Keratinocyte (primary cell): ENCODE measurements at regions not wholly inside any gene's neighbourhood (a gene's known extent, or its start where the extent isn't known, plus 50 kb on each side); places are given as distances from the start of the nearest gene placed in this dataset.

ENCODE experiments used
- DNase-seq: peaks from one replicate; pipeline ENCODE4 v3.0.0-alpha.2; 2011; ENCODE audit warnings: low read depth, missing footprints, low spot score
- FAIRE-seq: peaks from 2 replicates; lab custom pipeline; 2011; peaks lifted over from hg19 to GRCh38; lab: Jason Lieb, UNC
- H2AFZ ChIP-seq: 2 replicates; pipeline ENCODE4 v1.6.0; 2012; ENCODE audit warnings: low read length, control low read depth, inconsistent platforms; ENCODE audit not compliant: control insufficient read depth
- H3K27ac ChIP-seq: 2 replicates; pipeline ENCODE4 v1.5.1; 2011; ENCODE audit warnings: low read length; ENCODE audit not compliant: control insufficient read depth, insufficient read depth
- H3K27me3 ChIP-seq: 3 replicates; pipeline ENCODE4 v1.6.0; 2011; ENCODE audit warnings: low read length; ENCODE audit not compliant: control insufficient read depth, insufficient read depth; ENCODE audit errors: extremely low read depth
- H3K36me3 ChIP-seq, 2 experiments: 2 replicates in 1 of 2; 3 replicates in 1 of 2; pipeline ENCODE4 v1.5.1; 2011; ENCODE audit warnings: low read length in 2 of 2, mild to moderate bottlenecking in 1 of 2; ENCODE audit not compliant: control insufficient read depth in 2 of 2, insufficient read depth in 2 of 2; ENCODE audit errors: extremely low read depth in 1 of 2
- H3K4me1 ChIP-seq: 3 replicates; pipeline ENCODE4 v1.5.1; 2011; ENCODE audit warnings: low read length; ENCODE audit not compliant: control insufficient read depth, insufficient read depth; ENCODE audit errors: extremely low read depth
- H3K4me2 ChIP-seq: 3 replicates; pipeline ENCODE4 v1.6.0; 2011; ENCODE audit warnings: low read depth, low read length; ENCODE audit not compliant: control insufficient read depth, insufficient read depth; ENCODE audit errors: extremely low read depth
- H3K4me3 ChIP-seq, 3 experiments: fragments of 200-600 bp in 1 of 3; sonication (generic) in 1 of 3; 2 replicates in 2 of 3; 3 replicates in 1 of 3; pipeline ENCODE4 v1.5.1; 2011 to 2016; ENCODE audit warnings: low read length in 3 of 3, mild to moderate bottlenecking in 3 of 3, control low read depth in 2 of 3, inconsistent platforms in 1 of 3, low read depth in 1 of 3, mixed read lengths in 1 of 3, mixed run types in 1 of 3, moderate library complexity in 1 of 3; ENCODE audit not compliant: control insufficient read depth in 2 of 3, insufficient read depth in 2 of 3; ENCODE audit errors: extremely low read depth in 1 of 3
- H3K79me2 ChIP-seq: 2 replicates; pipeline ENCODE4 v1.6.0; 2012; ENCODE audit warnings: low read length; ENCODE audit not compliant: control insufficient read depth, insufficient read depth
- H3K9ac ChIP-seq: 3 replicates; pipeline ENCODE4 v1.6.0; 2011; ENCODE audit warnings: low read length; ENCODE audit not compliant: control insufficient read depth, insufficient read depth; ENCODE audit errors: extremely low read depth
- H3K9me1 ChIP-seq: 3 replicates; pipeline ENCODE4 v1.6.0; 2011; ENCODE audit warnings: low read length; ENCODE audit not compliant: control insufficient read depth, insufficient read depth; ENCODE audit errors: extremely low read depth
- H3K9me3 ChIP-seq: 2 replicates; pipeline ENCODE4 v1.5.1; 2012; ENCODE audit warnings: low read depth, low read length; ENCODE audit not compliant: control insufficient read depth
- H4K20me1 ChIP-seq: 3 replicates; pipeline ENCODE4 v1.6.0; 2011; ENCODE audit warnings: low read length; ENCODE audit not compliant: control insufficient read depth, insufficient read depth; ENCODE audit errors: extremely low read depth
- EZH2 ChIP-seq: IDR thresholded peaks from one replicate; pipeline ENCODE4 v1.6.1; 2012; ENCODE audit warnings: inconsistent platforms, mild to moderate bottlenecking, low read length, moderate library complexity
- dilution Hi-C: fragments of 300-500 bp; cut with MboI; formaldehyde crosslinking; loops from one replicate; pipeline ENCODE4 v1.7.0; 2020; ENCODE audit warnings: low sequenced_read_pairs; ENCODE audit not compliant: extremely low pct_ligation_motif_present
- TF ChIP-seq, protein P1 (sequence below), 3 experiments: IDR thresholded peaks in 1 of 3; conservative IDR thresholded peaks in 1 of 3; optimal IDR thresholded peaks in 1 of 3; 2 replicates in 2 of 3; 3 replicates in 1 of 3; pipeline versions ENCODE3 to v1.5.1; 2011; ENCODE audit warnings: low read length in 3 of 3, mild to moderate bottlenecking in 3 of 3, moderate library complexity in 2 of 3, control low read depth in 1 of 3, inconsistent platforms in 1 of 3; ENCODE audit not compliant: insufficient read depth in 2 of 3; ENCODE audit errors: extremely low read depth in 1 of 3

DNA sequence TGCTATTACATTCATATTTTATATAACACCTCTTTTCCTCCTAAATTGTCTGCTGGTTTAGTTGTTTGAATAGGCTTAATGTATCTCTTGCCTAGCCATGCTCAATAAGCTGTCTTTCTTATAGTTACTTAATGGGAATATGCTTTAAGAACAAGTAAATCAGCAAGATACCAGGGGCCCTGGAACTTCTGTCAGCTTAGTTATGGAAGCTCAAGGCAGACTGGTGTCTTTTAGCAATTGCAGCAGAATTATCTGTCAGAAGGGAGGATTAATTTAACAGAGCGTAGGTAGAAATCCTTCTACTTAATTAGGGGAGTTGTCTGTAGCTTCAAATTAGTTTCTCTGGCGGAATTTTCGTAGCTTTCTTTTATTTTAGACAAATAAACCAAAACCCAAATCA lies 94.9 kb downstream of the C11orf91 start:
- no peaks in the 10 kb centered on the region for H3K36me3 ChIP-seq
- H3K9ac ChIP-seq = no peak overlapping the region
- no peak for FAIRE-seq
- H4K20me1 ChIP-seq = no peaks in the 10 kb centered on the region
- no peak for DNase-seq
- H2AFZ ChIP-seq = no peak overlapping the region
- H3K4me3 ChIP-seq = no peak overlapping the region
- no peak overlapping the region for H3K27ac ChIP-seq
- no peaks in the 10 kb centered on the region for H3K9me1 ChIP-seq
- no peaks in the 10 kb centered on the region for H3K79me2 ChIP-seq
- no peak overlapping the region for H3K4me2 ChIP-seq
- H3K9me3 ChIP-seq = no peaks in the 10 kb centered on the region
- dilution Hi-C loops = no loop called here
- H3K4me1 ChIP-seq = peaks cover 7% of the 10 kb centered on the region
- no peaks in the 10 kb centered on the region for H3K27me3 ChIP-seq
- TF ChIP-seq EZH2 = no peak
- TF ChIP-seq, protein P1, sequence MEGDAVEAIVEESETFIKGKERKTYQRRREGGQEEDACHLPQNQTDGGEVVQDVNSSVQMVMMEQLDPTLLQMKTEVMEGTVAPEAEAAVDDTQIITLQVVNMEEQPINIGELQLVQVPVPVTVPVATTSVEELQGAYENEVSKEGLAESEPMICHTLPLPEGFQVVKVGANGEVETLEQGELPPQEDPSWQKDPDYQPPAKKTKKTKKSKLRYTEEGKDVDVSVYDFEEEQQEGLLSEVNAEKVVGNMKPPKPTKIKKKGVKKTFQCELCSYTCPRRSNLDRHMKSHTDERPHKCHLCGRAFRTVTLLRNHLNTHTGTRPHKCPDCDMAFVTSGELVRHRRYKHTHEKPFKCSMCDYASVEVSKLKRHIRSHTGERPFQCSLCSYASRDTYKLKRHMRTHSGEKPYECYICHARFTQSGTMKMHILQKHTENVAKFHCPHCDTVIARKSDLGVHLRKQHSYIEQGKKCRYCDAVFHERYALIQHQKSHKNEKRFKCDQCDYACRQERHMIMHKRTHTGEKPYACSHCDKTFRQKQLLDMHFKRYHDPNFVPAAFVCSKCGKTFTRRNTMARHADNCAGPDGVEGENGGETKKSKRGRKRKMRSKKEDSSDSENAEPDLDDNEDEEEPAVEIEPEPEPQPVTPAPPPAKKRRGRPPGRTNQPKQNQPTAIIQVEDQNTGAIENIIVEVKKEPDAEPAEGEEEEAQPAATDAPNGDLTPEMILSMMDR (optimal IDR thresholded peaks at IDR 0.05 in 1 of 3, IDR thresholded peaks at IDR 0.05 in 1 of 3, conservative IDR thresholded peaks at IDR 0.05 in 1 of 3; ENCODE audit: extremely low read depth in 1 of 3, insufficient read depth in 2 of 3, low read length in 3 of 3) = no peak

DNA sequence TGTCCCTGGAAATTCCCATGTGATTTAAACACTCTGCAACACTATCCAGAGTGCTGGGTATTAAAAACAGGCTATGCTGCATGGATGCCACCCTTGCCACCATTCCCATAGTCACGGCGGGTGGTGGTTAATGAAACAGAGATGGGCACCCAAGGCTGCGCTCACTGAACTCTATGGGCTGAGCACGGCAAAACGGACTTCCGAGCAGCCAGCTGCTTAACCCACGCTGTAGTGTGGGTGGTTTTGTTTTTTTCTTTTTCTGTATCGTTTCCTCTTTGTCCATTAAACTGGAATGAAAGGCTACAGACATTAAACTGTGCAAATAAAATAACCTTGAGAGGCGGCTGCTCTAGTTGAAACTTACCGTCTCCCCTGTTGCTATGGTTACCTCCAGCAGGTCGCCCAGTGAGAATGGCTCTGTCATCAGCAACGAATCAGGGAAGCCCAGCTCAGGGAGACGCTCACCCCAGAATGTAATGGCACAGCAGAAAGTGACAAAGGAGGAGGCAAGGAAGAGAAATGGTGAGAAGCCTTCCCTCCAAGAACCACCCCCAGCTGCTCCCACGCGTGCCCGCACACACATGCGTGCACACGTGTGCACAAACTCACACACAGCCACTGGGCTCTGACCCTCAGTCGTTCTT lies 102.1 kb downstream of the C11orf91 start:
- H3K9me3 ChIP-seq = no peaks in the 10 kb centered on the region
- TF ChIP-seq, protein P1 (optimal IDR thresholded peaks at IDR 0.05 in 1 of 3, IDR thresholded peaks at IDR 0.05 in 1 of 3, conservative IDR thresholded peaks at IDR 0.05 in 1 of 3; ENCODE audit: extremely low read depth in 1 of 3, insufficient read depth in 2 of 3, low read length in 3 of 3) = no peak
- TF ChIP-seq EZH2 = no peak
- dilution Hi-C loops = no loop called here
- no peak overlapping the region for H3K4me2 ChIP-seq
- no peaks in the 10 kb centered on the region for H3K79me2 ChIP-seq
- no peak overlapping the region for H3K4me3 ChIP-seq
- DNase-seq (no peak), FAIRE-seq (no peak)
- no peaks in the 10 kb centered on the region for H3K9me1 ChIP-seq
- no peaks in the 10 kb centered on the region for H3K36me3 ChIP-seq
- H3K27ac ChIP-seq = no peak overlapping the region
- H3K4me1 ChIP-seq = no peaks in the 10 kb centered on the region
- H3K9ac ChIP-seq = no peak overlapping the region
- H2AFZ ChIP-seq = no peak overlapping the region
- H3K27me3 ChIP-seq = no peaks in the 10 kb centered on the region
- no peaks in the 10 kb centered on the region for H4K20me1 ChIP-seq
